K562 (cell line): ENCODE measurements at regions not wholly inside any gene's neighbourhood (a gene's known extent, or its start where the extent isn't known, plus 50 kb on each side); places are given as distances from the start of the nearest gene placed in this dataset.

ENCODE experiments used
- CTCF ChIP-seq, 3 experiments: IDR thresholded peaks in 2 of 3; conservative IDR thresholded peaks in 1 of 3; 2 replicates each; pipeline ENCODE4 v1.5.1; 2011 to 2012; ENCODE audit warnings: low read length in 3 of 3, mild to moderate bottlenecking in 3 of 3, control low read depth in 2 of 3, improper control_type of control experiment in 1 of 3, inconsistent platforms in 1 of 3, low read depth in 1 of 3, mixed read lengths in 1 of 3, moderate library complexity in 1 of 3; ENCODE audit not compliant: insufficient read depth in 2 of 3
- EP300 ChIP-seq: IDR thresholded peaks from 2 replicates; pipeline ENCODE4 v1.6.1; 2012; ENCODE audit warnings: low read length, improper control_type of control experiment
- FOXJ3 ChIP-seq: sonication (generic); formaldehyde crosslinking; IDR thresholded peaks from 2 replicates; pipeline ENCODE4 v1.4.0; 2020; ENCODE audit warnings: mild to moderate bottlenecking, missing genetic modification reagents
- MEF2A ChIP-seq: IDR thresholded peaks from 2 replicates; pipeline ENCODE4 v1.6.1; 2011; ENCODE audit warnings: low read depth, mild to moderate bottlenecking, low read length, moderate library complexity; ENCODE audit not compliant: control insufficient read depth
- NFYB ChIP-seq: IDR thresholded peaks from 2 replicates; pipeline ENCODE4 v1.6.1; 2011; ENCODE audit warnings: mild to moderate bottlenecking, moderate library complexity; ENCODE audit not compliant: insufficient read length; ENCODE audit errors: extremely low read depth
- NR2C2 ChIP-seq, 2 experiments: fragments of 200-800 bp in 1 of 2; sonication (Bioruptor generic) in 1 of 2; sonication (generic) in 1 of 2; formaldehyde crosslinking in 1 of 2; IDR thresholded peaks; 2 replicates each; pipeline versions ENCODE4 v1.6.1 to v1.8.0; 2016 to 2022; ENCODE audit warnings: mild to moderate bottlenecking in 1 of 2, missing compliant biosample characterization in 1 of 2, missing genetic modification characterization in 1 of 2, missing genetic modification reagents in 1 of 2
- PHF8 ChIP-seq: fragments of 200-600 bp; sonication (generic); IDR thresholded peaks from 2 replicates; pipeline ENCODE4 v1.6.1; 2012; ENCODE audit warnings: mixed run types, mild to moderate bottlenecking, inconsistent platforms, low read length, moderate library complexity, borderline replicate concordance
- POLR2A ChIP-seq: fragments of 450-650 bp; conservative IDR thresholded peaks from 2 replicates; pipeline ENCODE4 v1.6.1; 2016
- POLR2AphosphoS2 ChIP-seq: IDR thresholded peaks from 2 replicates; pipeline ENCODE4 v1.6.1; 2012; ENCODE audit warnings: low read length, improper control_type of control experiment
- ZFP1 ChIP-seq: fragments of 450-650 bp; formaldehyde crosslinking; IDR thresholded peaks from 2 replicates; pipeline ENCODE4 v1.4.0; 2020; ENCODE audit warnings: mild to moderate bottlenecking, mixed read lengths
- ZNF766 ChIP-seq: fragments of 200-800 bp; sonication (Bioruptor generic); conservative IDR thresholded peaks from 2 replicates; pipeline ENCODE4 v1.6.1; 2016; ENCODE audit warnings: missing genetic modification characterization, missing compliant biosample characterization
- ZZZ3 ChIP-seq: fragments of 450-650 bp; IDR thresholded peaks from 2 replicates; pipeline ENCODE4 v1.6.1; 2016; ENCODE audit warnings: antibody characterized with exemption, mild to moderate bottlenecking, moderate library complexity

DNA sequence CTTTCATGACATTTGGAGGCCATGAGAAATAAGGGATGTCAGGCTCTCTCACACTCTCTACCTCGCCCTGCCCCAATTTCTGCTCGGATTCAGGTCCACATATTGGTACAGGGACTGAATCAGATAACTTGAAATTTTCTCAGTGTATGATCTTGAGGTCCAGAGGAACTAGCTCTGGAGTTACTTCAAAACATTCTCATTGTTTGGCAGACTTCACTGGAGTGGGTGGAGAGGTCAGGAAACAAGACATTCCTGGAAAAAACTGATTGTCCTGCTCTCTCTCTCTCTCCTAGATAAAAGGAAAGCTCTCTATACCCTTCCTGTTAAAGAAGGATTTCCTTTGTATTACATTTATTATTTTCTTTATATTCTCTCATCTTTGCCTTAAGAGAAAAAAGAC, 428.1 kb upstream of the DACH1 start:
- TF ChIP-seq PHF8 (no peak), ZNF766 (CRISPR knock-in tag) (no peak), NFYB (no peak), FOXJ3 (CRISPR knock-in tag) (no peak), CTCF (IDR thresholded peaks at IDR 0.05 in 2 of 3, conservative IDR thresholded peaks at IDR 0.05 in 1 of 3; ENCODE audit: insufficient read depth in 2 of 3, low read depth in 1 of 3, low read length in 3 of 3) (no peak), POLR2AphosphoS2 (no peak), ZFP1 (CRISPR knock-in tag) (no peak), NR2C2 (CRISPR knock-in tag; IDR thresholded peaks at IDR 0.05) (no peak), NR2C2 (tag; IDR thresholded peaks at IDR 0.05) (no peak), ZZZ3 (no peak), POLR2A (no peak), EP300 (no peak), MEF2A (no peak)
